NCI-H187 (cell line): ENCODE measurements at regions not wholly inside any gene's neighbourhood (a gene's known extent, or its start where the extent isn't known, plus 50 kb on each side); places are given as distances from the start of the nearest gene placed in this dataset.
"Not testable (repeated sequence)": the region's sequence is repeated elsewhere in the genome, so short reads cannot be mapped to it uniquely, and the experiment has no call there.

Source experiments
- DNase-seq, 2 experiments: peaks; one replicate each; lab custom pipeline; 2025; lab: John Stamatoyannopoulos, UW

GRCh38 chr20:19114410-19114809 is 98.0 kb upstream of the SLC24A3 start:
- peak in 1 of 2 experiments; percentile 53 for DNase-seq

GRCh38 chr20:19115581-19115980 is 96.9 kb upstream of the SLC24A3 start:
- DNase-seq: no peak

- no peak for DNase-seq
Observed at GRCh38 chr20:19120011-19120410, 92.4 kb upstream of the SLC24A3 start.

- DNase-seq: no peak
Observed at GRCh38 chr20:19120569-19120968, 91.9 kb upstream of the SLC24A3 start.

GRCh38 chr20:19121463-19121862 is 91.0 kb upstream of the SLC24A3 start:
- DNase-seq: no peak

- DNase-seq: no peak
Observed at GRCh38 chr20:19121916-19122315, 90.5 kb upstream of the SLC24A3 start.

GRCh38 chr20:19122395-19122794 is 90.0 kb upstream of the SLC24A3 start:
- DNase-seq: no peak

GRCh38 chr20:19125508-19125907 is 86.9 kb upstream of the SLC24A3 start:
- no peak for DNase-seq

- no peak for DNase-seq
Observed at GRCh38 chr20:19129306-19129705, 83.1 kb upstream of the SLC24A3 start.

GRCh38 chr20:19129976-19130612 is 82.3 kb upstream of the SLC24A3 start:
- DNase-seq: peak; percentile 54 to 80

- no peak for DNase-seq
Observed at GRCh38 chr20:19130613-19130984, 81.8 kb upstream of the SLC24A3 start.

GRCh38 chr20:19137641-19138040 is 74.8 kb upstream of the SLC24A3 start:
- DNase-seq: peak; percentile 18 to 76

- DNase-seq: no peak
Observed at GRCh38 chr20:19138758-19139157, 73.7 kb upstream of the SLC24A3 start.

GRCh38 chr20:19139584-19139983 is 72.9 kb upstream of the SLC24A3 start:
- DNase-seq: not testable (repeated sequence)

GRCh38 chr20:19141998-19142397 is 70.4 kb upstream of the SLC24A3 start:
- no peak for DNase-seq

- DNase-seq: no peak
Observed at GRCh38 chr20:19143890-19144289, 68.6 kb upstream of the SLC24A3 start.

GRCh38 chr20:19161336-19161735 is 51.1 kb upstream of the SLC24A3 start:
- no peak for DNase-seq
